AG09319 (cell line): ENCODE measurements at regions not wholly inside any gene's neighbourhood (a gene's known extent, or its start where the extent isn't known, plus 50 kb on each side); places are given as distances from the start of the nearest gene placed in this dataset.

Experiments
- DNase-seq: peaks from one replicate; pipeline ENCODE4 v3.0.0-alpha.2; 2010; ENCODE audit warnings: low read depth; ENCODE audit errors: extremely low read depth
- CTCF ChIP-seq: IDR thresholded peaks from 2 replicates; pipeline ENCODE4 v1.5.1; 2011; ENCODE audit warnings: low read depth, mild to moderate bottlenecking, inconsistent platforms, low read length, moderate library complexity

- no peak for DNase-seq
- no peak for TF ChIP-seq CTCF
Observed at GRCh38 chr20:24153101-24154040, 164.8 kb upstream of the GGTLC1 start.

GRCh38 chr20:24151621-24152294 is 163.2 kb upstream of the GGTLC1 start:
- no peak for DNase-seq
- TF ChIP-seq CTCF = no peak

GRCh38 chr20:24150406-24150805 is 161.8 kb upstream of the GGTLC1 start:
- DNase-seq = no peak
- no peak for TF ChIP-seq CTCF

GRCh38 chr20:24149881-24150307 is 161.3 kb upstream of the GGTLC1 start:
- no peak for DNase-seq
- TF ChIP-seq CTCF = peak; percentile 32

- no peak for TF ChIP-seq CTCF
- DNase-seq = no peak
Observed at GRCh38 chr20:24149175-24149574, 160.6 kb upstream of the GGTLC1 start.

- TF ChIP-seq CTCF = no peak
- DNase-seq = no peak
Observed at GRCh38 chr20:24148372-24148771, 159.8 kb upstream of the GGTLC1 start.

- TF ChIP-seq CTCF = no peak
- no peak for DNase-seq
Observed at GRCh38 chr20:24147961-24148360, 159.4 kb upstream of the GGTLC1 start.
